ENCODE measurements at regions not wholly inside any gene's neighbourhood (a gene's known extent, or its start where the extent isn't known, plus 50 kb on each side); places are given as distances from the start of the nearest gene placed in this dataset.

GRCh38 chr5:82912462-82912861, 164.7 kb downstream of the TMEM167A start:
- H3K4me3 Mint-ChIP-seq: no peak overlapping the region
- POLR2A ChIA-PET: no interaction called here
- ATAC-seq (no peak), DNase-seq (ENCODE audit: low spot score) (no peak)
- CTCF ChIA-PET: no interaction called here
- H3K9me3 Mint-ChIP-seq: peaks cover 26% of the 10 kb centered on the region
- H3K27ac Mint-ChIP-seq: no peak overlapping the region
- H3K27me3 Mint-ChIP-seq (ENCODE audit: low read depth): no peaks in the 10 kb centered on the region
- peaks cover 11% of the 10 kb centered on the region for H3K4me1 Mint-ChIP-seq
- H3K36me3 Mint-ChIP-seq: peaks cover 21% of the 10 kb centered on the region
- TF ChIP-seq CBFB (CRISPR knock-in tag; IDR thresholded peaks at IDR 0.05; ENCODE audit: low read depth) (no peak), PREB (CRISPR knock-in tag; IDR thresholded peaks at IDR 0.05; ENCODE audit: borderline replicate concordance) (no peak), ZNF317 (CRISPR knock-in tag; IDR thresholded peaks at IDR 0.05; ENCODE audit: borderline replicate concordance, low read depth) (no peak), KAT7 (CRISPR knock-in tag; IDR thresholded peaks at IDR 0.05; ENCODE audit: borderline replicate concordance) (no peak), GTF2I (CRISPR knock-in tag; conservative IDR thresholded peaks at IDR 0.05) (no peak), CREB1 (CRISPR knock-in tag; IDR thresholded peaks at IDR 0.05) (no peak)

GRCh38 chr5:82911910-82912309, 165.3 kb downstream of the TMEM167A start:
- Mint-ChIP-seq H3K4me3 (no peak overlapping the region), H3K27ac (no peak overlapping the region), H3K9me3 (peaks cover 23% of the 10 kb centered on the region), H3K27me3 (ENCODE audit: low read depth) (no peaks in the 10 kb centered on the region), H3K4me1 (peaks cover 9% of the 10 kb centered on the region), H3K36me3 (peaks cover 20% of the 10 kb centered on the region)
- CTCF ChIA-PET: no interaction called here
- POLR2A ChIA-PET: no interaction called here
- DNase-seq (ENCODE audit: low spot score): no peak
- TF ChIP-seq MLX (CRISPR knock-in tag; IDR thresholded peaks at IDR 0.05): no peak
- no peak for TF ChIP-seq TEAD4 (CRISPR knock-in tag; IDR thresholded peaks at IDR 0.05)
- TF ChIP-seq ZSCAN18 (CRISPR knock-in tag; IDR thresholded peaks at IDR 0.05): no peak
- TF ChIP-seq SP1 (CRISPR knock-in tag; conservative IDR thresholded peaks at IDR 0.05): no peak
- no peak for TF ChIP-seq NFYB (CRISPR knock-in tag; conservative IDR thresholded peaks at IDR 0.05; ENCODE audit: low read depth)
- no peak for TF ChIP-seq NFE2L1 (CRISPR knock-in tag; IDR thresholded peaks at IDR 0.05)
- TF ChIP-seq ATF6 (CRISPR knock-in tag; IDR thresholded peaks at IDR 0.05): no peak
- TF ChIP-seq FOXK1 (CRISPR knock-in tag; IDR thresholded peaks at IDR 0.05): no peak
- no peak for TF ChIP-seq IRF2 (CRISPR knock-in tag; IDR thresholded peaks at IDR 0.05; ENCODE audit: borderline replicate concordance, low read depth)
- no peak for TF ChIP-seq RORB (CRISPR knock-in tag; IDR thresholded peaks at IDR 0.05)
- no peak for TF ChIP-seq STAT6 (CRISPR knock-in tag; conservative IDR thresholded peaks at IDR 0.05; ENCODE audit: low read depth)
- TF ChIP-seq FOXP1 (CRISPR knock-in tag; IDR thresholded peaks at IDR 0.05; ENCODE audit: borderline replicate concordance): no peak
- TF ChIP-seq NR3C1 (CRISPR knock-in tag; conservative IDR thresholded peaks at IDR 0.05; ENCODE audit: low read depth): no peak
- no peak for TF ChIP-seq AFF4 (CRISPR knock-in tag; IDR thresholded peaks at IDR 0.05; ENCODE audit: borderline replicate concordance)
- no peak for TF ChIP-seq JUN (CRISPR knock-in tag; IDR thresholded peaks at IDR 0.05)
- ATAC-seq: no peak
